HUES64 (cell line): ENCODE measurements at regions not wholly inside any gene's neighbourhood (a gene's known extent, or its start where the extent isn't known, plus 50 kb on each side); places are given as distances from the start of the nearest gene placed in this dataset.

ENCODE experiments used
- H3K27ac ChIP-seq: 2 replicates; pipeline ENCODE4 v1.7.0; 2013; ENCODE audit warnings: low read depth, low read length, inconsistent platforms
- H3K27me3 ChIP-seq: 2 replicates; pipeline ENCODE4 v1.6.1; 2013; ENCODE audit warnings: mild to moderate bottlenecking, low read length; ENCODE audit not compliant: insufficient read depth
- H3K36me3 ChIP-seq: 2 replicates; pipeline ENCODE4 v1.6.1; 2013; ENCODE audit warnings: mild to moderate bottlenecking, low read length; ENCODE audit not compliant: insufficient read depth
- H3K4me1 ChIP-seq: 2 replicates; pipeline ENCODE4 v1.6.1; 2013; ENCODE audit warnings: mild to moderate bottlenecking, low read length, moderate library complexity; ENCODE audit not compliant: insufficient read depth
- H3K4me3 ChIP-seq: 2 replicates; pipeline ENCODE4 v1.5.1; 2013; ENCODE audit warnings: mild to moderate bottlenecking, low read length, moderate library complexity
- H3K9ac ChIP-seq: 2 replicates; pipeline ENCODE4 v1.6.1; 2013; ENCODE audit warnings: mild to moderate bottlenecking, low read depth, low read length
- H3K9me3 ChIP-seq: 2 replicates; pipeline ENCODE4 v1.6.1; 2013; ENCODE audit warnings: low read depth, low read length; ENCODE audit not compliant: insufficient read depth
- WGBS: fragments of 150-250, 120-280 bp; methylation state at CpG from one replicate; pipeline ENCODE4 v1.1.7; 2013; ENCODE audit warnings: missing lambda C conversion rate; 5-methylcytosine and 5-hydroxymethylcytosine counted together

DNA sequence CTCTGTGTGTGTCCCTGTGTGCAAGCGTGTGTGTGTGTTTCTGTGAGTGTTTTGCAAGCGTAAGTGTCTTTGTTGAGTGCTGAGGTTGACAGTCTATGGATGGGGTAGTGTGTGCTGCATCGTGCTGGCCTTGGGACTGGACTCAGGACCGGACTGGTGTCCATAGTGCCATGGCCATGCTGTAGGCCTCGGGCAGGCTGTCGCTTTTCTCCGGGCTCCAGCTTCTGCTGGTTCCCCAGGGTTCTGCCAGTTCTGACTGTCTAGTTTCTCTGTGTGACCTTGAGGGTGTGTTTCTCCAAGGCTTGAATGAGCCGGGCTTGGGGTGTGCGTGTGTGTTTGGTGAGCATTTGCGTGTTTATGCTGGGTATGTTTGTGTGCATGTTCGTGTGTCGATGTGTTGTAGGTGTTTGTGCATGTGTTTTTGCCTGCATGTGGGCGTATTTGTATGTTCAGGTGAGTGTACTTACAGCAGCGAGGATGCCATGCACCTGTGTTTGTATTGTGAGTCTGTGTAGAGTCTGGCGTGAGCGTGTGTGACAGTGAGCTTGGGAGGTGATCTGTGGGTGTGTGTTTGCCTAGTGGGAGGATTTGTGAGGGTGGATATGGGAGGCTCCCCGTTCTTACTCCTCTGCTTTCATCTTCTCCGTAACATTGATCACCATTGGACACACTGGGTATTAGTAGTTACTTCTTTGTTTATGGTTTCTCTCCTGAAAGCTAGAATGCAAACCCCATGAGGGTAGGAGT lies 51.7 kb upstream of the POU3F1 start:
- no peak overlapping the region for H3K27ac ChIP-seq
- H3K9me3 ChIP-seq = no peaks in the 10 kb centered on the region
- no peak overlapping the region for H3K4me3 ChIP-seq
- H3K9ac ChIP-seq = no peak overlapping the region
- H3K36me3 ChIP-seq = no peaks in the 10 kb centered on the region
- peaks cover 14% of the 10 kb centered on the region for H3K4me1 ChIP-seq
- no peaks in the 10 kb centered on the region for H3K27me3 ChIP-seq
- WGBS = 83% methylated on average over 18 of the region's 18 CpGs

DNA sequence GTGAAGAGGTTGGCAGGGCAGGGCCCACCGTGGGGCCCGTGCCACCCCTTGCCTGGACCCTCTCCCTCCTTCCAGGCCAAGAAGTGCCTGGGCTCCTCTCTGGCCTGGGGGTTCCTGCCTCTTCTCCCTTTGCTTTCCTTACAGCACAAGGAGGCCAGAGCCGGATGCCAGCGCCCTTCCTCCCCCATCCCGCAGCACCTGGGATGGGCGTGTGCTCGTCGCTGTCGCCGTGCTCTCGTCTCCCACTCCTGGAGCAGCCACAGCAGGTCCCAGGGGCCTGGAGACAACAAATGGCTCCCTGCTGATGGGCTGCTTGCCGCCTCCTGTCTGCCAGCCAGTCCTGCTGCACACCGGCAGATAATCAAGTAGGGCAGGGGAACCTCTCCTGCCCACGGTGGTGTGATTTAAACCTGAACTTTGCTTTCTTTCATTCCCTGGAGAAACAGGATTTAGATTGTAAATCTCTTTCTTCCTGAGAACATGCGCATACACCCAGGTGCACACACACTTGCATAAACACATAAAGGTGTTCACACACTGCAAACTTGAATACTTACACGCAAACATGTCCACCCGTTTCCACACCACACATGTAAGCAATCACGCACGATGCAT lies 50.8 kb upstream of the POU3F1 start:
- no peak overlapping the region for H3K27ac ChIP-seq
- no peaks in the 10 kb centered on the region for H3K9me3 ChIP-seq
- WGBS = 71% methylated on average over 19 of the region's 19 CpGs
- H3K9ac ChIP-seq = no peak overlapping the region
- peaks cover 17% of the 10 kb centered on the region for H3K4me1 ChIP-seq
- no peak overlapping the region for H3K4me3 ChIP-seq
- H3K27me3 ChIP-seq = no peaks in the 10 kb centered on the region
- no peaks in the 10 kb centered on the region for H3K36me3 ChIP-seq
